Heart left ventricle (tissue), 16 donors: ENCODE measurements at regions not wholly inside any gene's neighbourhood (a gene's known extent, or its start where the extent isn't known, plus 50 kb on each side); places are given as distances from the start of the nearest gene placed in this dataset.
"Not testable (repeated sequence)": the region's sequence is repeated elsewhere in the genome, so short reads cannot be mapped to it uniquely, and the experiment has no call there.

Experiments
- ATAC-seq, 4 donors: fragments of 200-7000 bp; cut with Tn5 transposase; one replicate each; pipeline ENCODE4 v1.9.1; 2020 to 2022; ENCODE audit warnings: moderate library complexity in 4 of 4, mild to moderate bottlenecking in 3 of 4, moderate number of reproducible peaks in 1 of 4
- DNase-seq, 5 donors: peaks; one replicate each; pipeline ENCODE4 v3.0.0-alpha.2; 2020
- H3K27ac ChIP-seq, 12 donors: fragments of 200-600 bp; sonication (generic) in 4 of 12; one replicate each; pipeline versions ENCODE4 v1.5.0 to v1.8.0; 2016 to 2022; ENCODE audit warnings: mild to moderate bottlenecking in 2 of 12
- H3K27me3 ChIP-seq, 9 donors: fragments of 200-600 bp; sonication (generic) in 2 of 9; one replicate each; pipeline versions ENCODE4 v1.5.1 to v1.8.0; 2016 to 2022; ENCODE audit warnings: mild to moderate bottlenecking in 3 of 9
- H3K36me3 ChIP-seq, 9 donors: fragments of 200-600 bp; sonication (generic) in 2 of 9; one replicate each; pipeline versions ENCODE4 v1.5.0 to v1.8.0; 2018 to 2022; ENCODE audit warnings: mild to moderate bottlenecking in 2 of 9
- H3K4me1 ChIP-seq, 12 donors: fragments of 200-600 bp; sonication (generic) in 4 of 12; one replicate each; pipeline versions ENCODE4 v1.5.0 to v1.8.0; 2016 to 2022; ENCODE audit warnings: mild to moderate bottlenecking in 3 of 12
- H3K4me3 ChIP-seq, 12 donors: fragments of 200-600 bp; sonication (generic) in 4 of 12; one replicate each; pipeline versions ENCODE4 v1.5.0 to v1.8.0; 2017 to 2022; ENCODE audit warnings: mild to moderate bottlenecking in 9 of 12, moderate library complexity in 4 of 12
- H3K9me3 ChIP-seq, 12 donors: fragments of 200-600 bp; sonication (generic) in 4 of 12; one replicate each; pipeline versions ENCODE4 v1.5.0 to v1.8.0; 2016 to 2022; ENCODE audit warnings: mild to moderate bottlenecking in 1 of 12
- CTCF ChIP-seq, 12 donors: fragments of 200-600 bp; sonication (generic) in 4 of 12; IDR thresholded peaks; one replicate each; pipeline versions ENCODE4 v1.5.0 to v1.8.0; 2018 to 2022; ENCODE audit warnings: antibody characterized with exemption in 12 of 12, mild to moderate bottlenecking in 5 of 12
- POLR2A ChIP-seq, 2 donors: fragments of 450-650 bp; IDR thresholded peaks; one replicate each; pipeline ENCODE4 v1.6.1; 2017; ENCODE audit warnings: antibody characterized with exemption in 2 of 2, mild to moderate bottlenecking in 2 of 2, moderate library complexity in 2 of 2
- WGBS, 4 donors: extraction: QIAGEN DNeasy Blood & Tissue Kit in 2 of 4; methylation state at CpG; one replicate each; pipeline versions ENCODE4 v1.1.5 to v1.1.7; 2013 to 2018; 5-methylcytosine and 5-hydroxymethylcytosine counted together
- intact Hi-C, 10 donors: fragments of 100-400 bp; cut with DNase I; formaldehyde crosslinking; loops; one replicate each; pipeline versions ENCODE4 v1.11.1 to v1.14.2; 2022
- donor health status: ischemic (EF 13 %, LVEDD 7.1; RV severe dilation, severe dysfunction).
- donor health status: healthy with polysubstance abuse.
- donor health status: DM: no; HTN: yes; CAD: no.
- donor health status: DM: no; HTN: no; CAD: no.
- donor health status: ischemic (EF 25% LVEDD 6.9; RV normal size, moderate dysfunction).
- donor health status: ischemic (EF 25% LVEDD 5.7; RV mildly dilated, moderate dysfunction).
- donor health status: healthy.
- donor health status: DM: yes; HTN: yes; CAD: no.
- donor health status: ischemic (EF 35%, LVEDD 5.7; RV mildly dilated, moderate dysfunction).
- donor health status: nonischemic (EF 11% LVEDD 7.7; RV severe dilation, severe dysfunction).
- donor health status: DM: yes; HTN: yes; CAD: no.
- donor health status: PGD.
- donor health status: ischemic (EF 29% LVEDD 5.4; RV normal size, mild dysfunction).
- donor health status: nonischemic (EF 23%, LVEDD 6.1; RV moderate dilation, normal function).

- TF ChIP-seq CTCF (IDR thresholded peaks at IDR 0.05): no peak
- Histone ChIP-seq H3K4me1 (no peaks in the 10 kb centered on the region), H3K27me3 (peaks cover 0 to 17% (median 0%) of the 10 kb centered on the region in 9 donors), H3K9me3 (no peaks in the 10 kb centered on the region), H3K27ac (no peak overlapping the region), H3K36me3 (no peaks in the 10 kb centered on the region), H3K4me3 (no peak overlapping the region)
- WGBS, 4 donors: 69 to 90% (median 79%) methylated on average over 3 of the region's 3 CpGs
- no peak for ATAC-seq
- no peak for DNase-seq
- intact Hi-C loops: no loop called here
Measured at GRCh38 chrX:40895246-40895645, 159.9 kb upstream of the MED14 start.

GRCh38 chrX:40897718-40898270, 162.5 kb upstream of the MED14 start:
- Histone ChIP-seq H3K4me3 (no peak overlapping the region), H3K36me3 (no peaks in the 10 kb centered on the region), H3K9me3 (no peaks in the 10 kb centered on the region), H3K27ac (no peak overlapping the region), H3K27me3 (peaks cover 0 to 26% (median 0%) of the 10 kb centered on the region in 9 donors), H3K4me1 (no peaks in the 10 kb centered on the region)
- intact Hi-C loops: no loop called here
- no peak for DNase-seq
- no peak for TF ChIP-seq CTCF (IDR thresholded peaks at IDR 0.05)
- ATAC-seq: no peak
- 80 to 99% (median 91%) methylated on average over 3 of the region's 3 CpGs for WGBS, 4 donors

- H3K9me3 ChIP-seq, H3K4me3 ChIP-seq, ATAC-seq, H3K4me1 ChIP-seq, H3K36me3 ChIP-seq, DNase-seq, H3K27ac ChIP-seq, intact Hi-C loops: not testable (repeated sequence)
- H3K27me3 ChIP-seq: peaks cover 0 to 24% (median 0%) of the 10 kb centered on the region in 9 donors
Measured at GRCh38 chrX:40904739-40905138, 169.4 kb upstream of the MED14 start.

GRCh38 chrX:40908026-40908425, 172.7 kb upstream of the MED14 start:
- Histone ChIP-seq H3K27me3 (peaks cover 0 to 22% (median 0%) of the 10 kb centered on the region in 9 donors), H3K4me3 (no peak overlapping the region), H3K36me3 (no peaks in the 10 kb centered on the region), H3K27ac (no peak overlapping the region), H3K9me3 (peaks cover 0 to 9% (median 0%) of the 10 kb centered on the region in 12 donors), H3K4me1 (no peaks in the 10 kb centered on the region)
- no peak for ATAC-seq
- 81 to 87% (median 83%) methylated on average over 7 of the region's 7 CpGs for WGBS, 4 donors
- TF ChIP-seq POLR2A (IDR thresholded peaks at IDR 0.05): no peak
- no peak for TF ChIP-seq CTCF (IDR thresholded peaks at IDR 0.05)
- DNase-seq: no peak
- intact Hi-C loops: no loop called here

GRCh38 chrX:40908857-40909475, 173.6 kb upstream of the MED14 start:
- Histone ChIP-seq H3K36me3 (no peaks in the 10 kb centered on the region), H3K27ac (no peak overlapping the region), H3K27me3 (peaks cover 0 to 20% (median 0%) of the 10 kb centered on the region in 9 donors), H3K9me3 (peaks cover 0 to 8% (median 0%) of the 10 kb centered on the region in 12 donors), H3K4me3 (no peak overlapping the region), H3K4me1 (no peaks in the 10 kb centered on the region)
- TF ChIP-seq POLR2A (IDR thresholded peaks at IDR 0.05) (no peak), CTCF (IDR thresholded peaks at IDR 0.05) (no peak)
- ATAC-seq (no peak), DNase-seq (no peak)
- intact Hi-C loops: no loop called here
